ENCODE measurements at regions not wholly inside any gene's neighbourhood (a gene's known extent, or its start where the extent isn't known, plus 50 kb on each side); places are given as distances from the start of the nearest gene placed in this dataset.

DNA sequence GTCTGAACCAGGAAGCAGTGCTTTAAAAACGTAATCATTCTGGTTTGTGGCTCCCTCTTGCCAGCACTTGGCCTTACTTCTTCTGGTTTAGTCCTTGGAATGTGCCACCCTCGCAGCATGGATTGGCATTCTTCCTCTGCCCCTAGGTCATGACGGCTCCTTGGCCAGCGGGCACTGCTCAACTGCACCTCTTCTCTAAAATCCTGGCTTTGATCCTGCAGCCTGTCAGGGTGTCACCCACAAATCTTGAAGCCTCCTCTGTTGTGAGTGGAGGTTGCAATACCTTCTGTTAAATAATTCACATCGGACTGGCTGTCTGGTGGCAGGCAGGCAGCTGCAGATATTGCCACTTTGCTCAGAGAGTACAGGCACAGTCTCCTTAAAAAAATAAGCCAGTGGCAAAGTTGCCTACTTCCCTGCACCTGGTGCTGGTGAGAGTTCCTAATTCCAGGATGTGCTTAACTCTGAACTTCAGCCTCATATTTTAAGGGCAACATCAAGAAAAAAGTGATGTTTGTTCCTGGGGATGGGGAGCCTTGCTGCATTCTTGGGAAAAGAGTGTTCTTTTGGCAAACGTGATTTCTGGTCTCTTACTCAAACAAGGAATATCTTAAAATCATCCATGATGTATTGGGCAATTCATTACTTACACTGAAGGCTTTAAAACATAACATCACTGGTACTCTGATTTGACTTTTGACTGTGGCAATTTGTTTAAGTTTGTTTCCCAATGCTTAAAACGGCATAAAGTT lies 179.8 kb downstream of the FOXA2 start:
- no peak for DNase-seq (ENCODE audit: low read depth)

DNA sequence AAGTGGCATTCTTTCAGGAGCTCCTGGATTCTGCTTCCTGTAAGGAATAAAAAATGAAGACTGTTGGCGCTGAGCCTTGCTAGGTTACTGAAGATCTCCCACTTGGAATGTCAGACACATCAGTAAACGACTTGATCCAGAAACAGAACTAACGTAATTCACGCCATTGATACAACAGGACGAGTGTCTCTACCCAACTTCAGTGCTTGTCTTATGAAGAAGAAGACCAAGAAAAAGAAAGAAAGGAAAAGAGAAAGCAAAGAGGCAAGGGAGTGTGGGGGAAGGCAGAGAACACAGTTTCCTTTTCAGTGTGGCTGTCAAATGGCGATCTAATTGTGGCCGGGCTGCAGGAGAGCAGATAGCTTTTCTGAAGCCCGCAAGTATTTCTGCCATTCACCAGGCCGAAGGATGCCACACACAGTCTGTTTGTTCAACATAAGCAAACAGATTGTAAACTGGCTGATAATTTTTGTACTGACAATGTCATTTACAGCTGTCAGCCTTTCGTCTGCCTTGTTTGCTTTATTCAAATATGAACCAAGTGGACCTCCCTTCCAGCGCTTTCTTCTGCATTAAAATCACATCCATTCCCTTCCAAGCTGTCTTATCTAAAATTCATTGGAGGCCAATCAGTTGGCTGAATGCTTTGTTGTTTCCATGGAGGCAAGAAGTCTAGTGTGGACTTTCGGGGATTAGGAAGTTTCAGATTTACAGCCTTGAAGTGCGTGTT lies 180.6 kb downstream of the FOXA2 start:
- no peak for DNase-seq (ENCODE audit: low read depth)

DNA sequence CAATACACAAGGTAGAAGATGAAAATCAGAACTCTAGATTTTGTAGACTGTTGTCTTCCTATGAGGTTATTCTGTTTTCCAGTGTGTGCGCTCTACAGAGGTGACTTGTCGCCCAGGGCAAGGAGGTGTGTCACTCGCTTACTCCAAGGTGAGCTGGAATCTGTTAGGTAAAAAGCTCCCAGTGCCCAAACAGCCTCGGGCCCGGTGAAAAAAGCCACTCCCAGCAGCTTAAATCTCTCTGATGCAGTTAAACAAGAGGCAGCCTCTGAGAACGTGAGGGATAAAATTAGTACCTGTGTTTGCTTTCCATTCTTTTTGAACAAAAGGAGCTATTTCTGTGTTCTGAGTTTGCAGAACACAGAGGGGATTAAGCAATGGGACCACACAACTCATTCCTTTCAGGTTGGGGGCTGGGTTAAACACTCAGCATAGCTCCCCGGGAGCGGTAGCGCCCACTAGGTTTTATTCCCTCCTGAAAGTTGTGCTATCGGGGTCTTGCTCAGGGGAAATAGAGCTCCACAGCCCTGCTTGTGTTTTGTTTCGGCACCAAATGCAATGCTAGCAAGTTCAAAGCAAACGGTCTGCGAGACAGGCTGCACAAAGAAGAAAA lies 181.2 kb downstream of the FOXA2 start:
- no peak for DNase-seq (ENCODE audit: low read depth)

DNA sequence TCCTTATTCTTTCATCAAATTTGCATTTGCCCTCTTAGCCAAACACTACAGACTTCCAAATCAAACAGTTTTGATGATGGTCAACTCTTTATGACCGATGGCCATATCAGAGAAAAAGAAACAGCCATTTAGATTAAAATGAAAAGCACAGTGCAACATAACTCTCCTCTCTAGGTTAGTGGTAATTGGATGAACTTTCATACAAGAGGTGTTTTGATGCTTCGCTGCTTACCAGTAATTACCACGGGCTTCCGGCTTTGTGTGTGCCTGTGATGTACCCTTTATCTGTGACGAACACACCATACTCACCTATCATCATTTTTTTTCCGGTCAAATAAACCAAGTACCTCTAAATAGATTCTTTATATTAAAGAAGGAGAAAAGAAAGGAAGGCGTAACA lies 181.8 kb downstream of the FOXA2 start:
- no peak for DNase-seq (ENCODE audit: low read depth)

DNA sequence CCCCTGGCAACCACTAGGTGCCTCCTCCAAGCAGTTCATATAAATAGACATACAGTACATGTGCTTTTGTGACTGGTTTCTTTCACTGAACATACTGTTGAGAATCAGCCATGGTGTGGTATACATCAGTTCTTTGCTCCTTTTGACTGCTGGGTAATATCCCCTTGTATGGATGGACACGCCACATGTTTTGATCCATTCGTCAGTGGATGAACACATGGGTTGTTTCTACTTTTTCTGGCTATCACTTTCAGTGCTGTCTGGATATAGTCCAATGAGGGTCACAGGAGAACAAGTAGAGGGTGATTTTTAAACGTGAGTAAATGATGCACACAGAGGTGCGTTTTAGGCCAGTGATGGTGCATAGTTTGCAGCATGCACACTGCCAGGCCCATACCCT lies 183.9 kb downstream of the FOXA2 start:
- DNase-seq (ENCODE audit: low read depth): no peak

DNA sequence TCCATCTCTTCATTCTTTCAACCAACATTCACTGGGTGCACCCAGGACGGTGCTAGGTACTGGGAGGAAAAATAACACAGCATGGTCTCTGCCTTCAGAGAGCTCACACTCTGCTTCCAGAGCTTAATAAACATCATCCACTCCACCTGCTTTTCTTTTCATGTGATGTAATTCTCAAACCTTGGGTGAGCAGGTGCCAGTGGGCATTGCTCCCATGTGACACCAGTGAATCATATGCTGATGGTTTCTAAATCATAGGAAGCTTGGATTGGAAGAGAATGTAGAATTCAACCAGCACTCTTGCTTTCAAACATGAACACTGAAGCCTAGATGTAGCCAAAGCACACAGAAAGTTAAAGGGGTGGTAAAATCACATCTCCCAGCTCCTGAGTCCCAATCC lies 189.8 kb downstream of the FOXA2 start:
- DNase-seq (ENCODE audit: low read depth): no peak

DNA sequence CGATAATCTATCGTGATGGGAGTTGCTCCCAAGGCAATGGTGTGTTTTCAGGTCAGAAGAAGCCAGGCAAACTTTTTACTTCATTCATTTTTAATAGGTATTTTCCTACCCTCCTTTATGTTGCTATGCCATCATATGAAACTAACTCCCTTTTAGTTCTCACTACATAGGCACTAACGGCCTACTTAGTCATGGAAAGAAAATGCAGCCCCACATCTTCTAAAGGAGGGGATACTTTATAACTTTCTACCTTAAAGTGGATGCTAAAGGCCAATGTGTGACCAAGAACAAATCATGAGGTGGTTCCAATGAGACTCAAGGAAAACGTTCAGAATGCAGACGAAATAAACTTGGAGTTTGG lies 193.8 kb downstream of the FOXA2 start:
- DNase-seq (ENCODE audit: low read depth): no peak

DNA sequence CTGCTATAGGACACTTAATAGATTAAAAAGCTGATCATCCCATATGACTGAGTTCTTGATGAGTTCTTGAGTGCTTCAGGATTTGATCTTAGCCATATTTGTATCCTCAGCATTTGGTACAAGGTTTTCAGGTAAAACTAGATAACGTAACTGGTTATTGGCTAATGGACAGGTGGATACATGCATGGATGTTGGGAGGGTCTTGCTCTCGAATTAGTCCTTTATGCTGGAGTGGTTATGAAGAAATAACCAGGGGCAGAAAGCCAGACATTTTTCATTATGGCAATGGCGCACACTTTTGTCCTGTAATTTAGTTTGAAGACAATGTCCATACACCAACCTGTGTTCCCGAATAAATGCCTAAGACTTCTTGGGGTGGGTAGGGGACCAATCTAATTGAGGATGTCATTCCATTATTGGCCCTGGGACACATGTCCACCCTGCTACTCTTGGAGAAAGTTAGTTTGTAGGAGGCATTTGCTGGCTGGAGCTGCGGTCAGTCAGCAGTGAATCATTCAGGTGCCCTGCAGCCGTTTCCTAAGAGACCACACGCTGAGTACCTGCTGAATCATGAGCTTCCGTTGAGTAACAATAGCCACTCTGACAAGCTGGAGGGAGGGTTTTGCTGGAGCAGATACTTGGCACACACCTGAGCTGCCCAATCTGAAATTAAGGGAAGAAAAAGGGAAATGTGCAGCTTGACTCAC lies 194.4 kb downstream of the FOXA2 start:
- DNase-seq (ENCODE audit: low read depth): no peak

DNA sequence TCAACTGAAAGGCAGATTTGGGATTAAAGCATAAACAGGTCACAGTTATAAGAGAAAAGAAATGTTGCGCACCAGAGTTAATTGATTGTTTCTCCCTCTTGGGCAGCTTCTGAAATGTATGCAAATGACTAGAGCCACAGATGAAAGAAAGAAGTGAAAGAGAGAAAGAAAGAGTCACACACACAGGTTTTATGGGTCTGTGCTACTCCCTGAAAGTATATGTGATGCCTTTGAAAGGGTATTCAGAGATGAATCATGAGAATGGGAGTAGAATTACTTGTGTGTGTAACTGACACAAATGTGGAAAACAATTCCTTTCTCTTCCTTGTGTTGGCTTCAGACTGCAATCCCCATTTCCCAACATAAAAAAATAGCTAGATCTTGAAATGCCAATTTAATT lies 196.9 kb downstream of the FOXA2 start:
- DNase-seq (ENCODE audit: low read depth): no peak

DNA sequence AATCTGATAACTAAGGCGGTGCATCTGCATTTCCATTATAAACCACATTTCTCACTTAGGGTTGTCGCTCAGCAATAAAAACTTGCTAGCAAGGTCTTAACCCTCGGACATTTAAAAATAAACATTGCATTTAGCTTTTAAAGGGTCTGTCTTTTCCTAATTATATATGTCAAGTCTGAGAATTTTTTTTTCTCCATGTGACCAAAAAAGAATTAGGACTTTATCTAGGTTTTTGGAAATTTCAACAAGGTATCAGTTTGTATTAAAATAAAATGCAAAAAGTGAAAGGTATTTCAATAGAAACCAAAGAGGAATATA lies 198.1 kb downstream of the FOXA2 start:
- DNase-seq (ENCODE audit: low read depth): no peak

DNA sequence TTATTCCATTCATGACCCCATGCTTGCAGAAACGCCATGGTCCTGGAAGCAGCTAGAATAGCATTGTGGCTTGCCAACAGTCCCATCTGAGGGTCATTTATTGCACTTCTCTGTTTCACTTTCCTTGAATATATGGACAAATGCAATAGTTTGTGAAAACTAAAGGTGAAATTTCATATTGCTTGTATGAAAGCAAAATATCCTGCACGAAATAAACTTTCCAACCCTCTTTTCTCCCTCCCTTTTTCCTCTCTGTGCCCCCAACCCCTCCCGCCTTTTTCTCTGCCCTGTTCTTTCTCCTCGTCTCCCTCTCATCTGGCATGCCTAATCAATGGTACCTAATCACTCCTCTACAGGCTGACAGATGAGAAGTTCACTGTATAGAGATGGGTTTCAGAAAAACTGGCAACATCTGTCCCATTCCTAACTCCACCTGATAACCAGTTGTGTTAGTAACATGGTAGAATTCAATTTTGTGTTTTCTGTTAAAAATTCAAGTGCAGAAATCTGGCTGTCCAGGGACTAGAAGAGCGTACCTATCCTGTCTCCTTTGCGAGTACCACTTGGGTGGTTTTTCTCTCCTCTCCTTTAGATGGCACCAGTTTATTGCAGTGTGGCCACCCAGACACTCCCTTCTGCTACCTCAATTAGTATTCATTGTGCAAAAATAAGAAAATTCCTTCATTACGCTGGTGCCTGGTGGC lies 198.6 kb downstream of the FOXA2 start:
- no peak for DNase-seq (ENCODE audit: low read depth)

DNA sequence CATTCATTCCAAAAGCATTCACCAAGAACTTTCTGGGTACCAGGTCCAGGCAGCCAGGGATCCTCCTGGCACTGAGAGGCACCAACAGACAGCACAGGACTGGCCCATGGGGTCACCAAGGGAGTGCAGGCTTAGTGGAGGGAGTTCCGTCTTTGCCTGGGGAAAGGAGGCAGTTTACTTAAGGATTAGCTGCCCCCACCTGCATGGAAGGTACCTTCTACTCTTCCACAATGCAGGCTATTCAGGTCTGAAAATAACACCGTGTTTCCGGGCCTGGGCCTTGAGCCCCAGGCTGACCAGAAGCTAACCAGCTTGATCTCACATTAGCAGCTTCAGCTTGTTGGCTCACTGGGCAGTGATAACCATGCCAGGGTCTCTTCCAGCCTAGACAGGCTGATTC lies 199.4 kb downstream of the FOXA2 start:
- no peak for DNase-seq (ENCODE audit: low read depth)

DNA sequence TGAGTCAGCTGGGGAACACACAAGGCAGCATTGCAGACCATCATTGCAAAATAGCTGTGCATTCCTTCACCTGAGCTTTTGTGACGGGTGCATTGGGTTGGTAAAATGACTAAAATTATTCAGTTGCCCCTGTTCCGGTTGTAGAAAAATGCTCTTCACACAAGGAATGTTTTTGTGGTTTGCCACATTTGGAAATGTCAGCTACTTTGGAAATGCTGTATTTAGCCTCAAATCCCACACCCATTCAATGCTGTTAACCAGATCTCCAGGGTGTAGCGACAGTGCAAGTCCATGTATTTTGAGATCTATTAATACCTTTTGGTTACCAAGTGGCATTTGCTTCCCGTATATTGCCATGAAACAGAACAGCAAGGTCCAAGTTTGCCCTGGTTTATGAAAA lies 201.2 kb downstream of the FOXA2 start:
- DNase-seq (ENCODE audit: low read depth): no peak

DNA sequence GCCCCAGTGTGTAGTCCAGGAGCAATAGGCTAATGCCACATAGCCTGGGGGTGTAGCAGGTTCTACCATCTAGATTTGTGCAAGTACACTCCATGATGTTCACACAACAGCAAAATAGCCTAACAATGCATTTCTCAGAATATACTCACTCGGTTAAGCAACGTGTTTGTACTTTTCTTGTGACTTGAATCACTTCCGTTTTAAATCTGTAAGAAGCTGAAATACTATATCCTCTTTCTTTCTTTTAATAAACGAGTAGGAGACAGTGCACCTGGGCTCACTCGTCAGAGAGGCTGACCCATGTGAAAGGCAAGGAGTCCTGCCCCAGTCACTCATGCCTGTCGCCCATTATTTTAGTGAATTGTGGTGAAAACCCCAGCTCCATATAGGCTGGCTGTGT lies 201.6 kb downstream of the FOXA2 start:
- no peak for DNase-seq (ENCODE audit: low read depth)

DNA sequence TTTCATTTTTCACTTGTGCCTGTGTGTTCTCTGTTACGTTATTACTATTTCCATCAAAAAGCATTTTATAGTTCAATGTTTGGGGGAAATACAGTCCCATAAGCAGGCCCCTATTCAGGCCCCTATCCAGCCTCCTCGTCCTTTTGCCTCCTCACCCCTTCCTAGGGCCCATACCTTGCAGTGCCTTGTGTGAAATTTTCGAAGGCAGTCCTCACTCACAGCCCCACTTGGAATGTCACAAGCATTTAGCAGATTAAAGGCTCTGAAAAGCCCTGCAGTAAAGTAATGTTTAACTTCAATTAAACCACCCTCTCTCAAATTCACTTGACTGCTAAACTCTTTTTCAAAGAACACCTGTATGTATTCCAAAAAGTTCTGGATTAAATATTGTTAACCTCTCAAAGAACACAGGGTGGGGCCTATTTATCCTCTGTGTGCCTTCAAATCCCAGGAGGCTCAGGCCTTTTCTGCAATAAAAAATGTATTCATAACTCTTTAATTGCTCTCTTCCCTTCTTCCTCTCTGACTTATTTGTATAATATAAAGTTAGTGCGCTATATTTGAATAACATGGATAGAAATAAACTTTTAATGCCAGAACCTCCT lies 202.5 kb downstream of the FOXA2 start:
- DNase-seq (ENCODE audit: low read depth): no peak

DNA sequence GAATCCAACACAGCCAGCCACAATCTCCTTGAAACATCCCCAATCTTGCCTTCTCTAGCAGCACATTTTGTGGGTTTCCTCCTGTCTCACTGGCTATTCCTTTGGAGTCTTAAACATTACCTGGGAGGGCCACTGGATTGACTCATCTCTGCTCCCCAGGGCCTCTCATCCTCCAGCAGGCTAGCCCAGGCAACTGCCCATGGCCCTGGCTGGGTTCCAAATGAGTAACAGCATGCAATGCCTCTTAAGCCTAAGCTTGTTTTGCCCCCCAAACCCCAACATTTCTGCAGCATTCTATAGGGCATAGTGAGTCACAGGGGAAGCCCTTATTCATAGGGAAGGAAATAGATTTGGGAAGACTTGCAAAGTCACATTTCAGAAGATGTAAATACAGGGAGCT lies 204.9 kb downstream of the FOXA2 start:
- DNase-seq (ENCODE audit: low read depth): no peak

DNA sequence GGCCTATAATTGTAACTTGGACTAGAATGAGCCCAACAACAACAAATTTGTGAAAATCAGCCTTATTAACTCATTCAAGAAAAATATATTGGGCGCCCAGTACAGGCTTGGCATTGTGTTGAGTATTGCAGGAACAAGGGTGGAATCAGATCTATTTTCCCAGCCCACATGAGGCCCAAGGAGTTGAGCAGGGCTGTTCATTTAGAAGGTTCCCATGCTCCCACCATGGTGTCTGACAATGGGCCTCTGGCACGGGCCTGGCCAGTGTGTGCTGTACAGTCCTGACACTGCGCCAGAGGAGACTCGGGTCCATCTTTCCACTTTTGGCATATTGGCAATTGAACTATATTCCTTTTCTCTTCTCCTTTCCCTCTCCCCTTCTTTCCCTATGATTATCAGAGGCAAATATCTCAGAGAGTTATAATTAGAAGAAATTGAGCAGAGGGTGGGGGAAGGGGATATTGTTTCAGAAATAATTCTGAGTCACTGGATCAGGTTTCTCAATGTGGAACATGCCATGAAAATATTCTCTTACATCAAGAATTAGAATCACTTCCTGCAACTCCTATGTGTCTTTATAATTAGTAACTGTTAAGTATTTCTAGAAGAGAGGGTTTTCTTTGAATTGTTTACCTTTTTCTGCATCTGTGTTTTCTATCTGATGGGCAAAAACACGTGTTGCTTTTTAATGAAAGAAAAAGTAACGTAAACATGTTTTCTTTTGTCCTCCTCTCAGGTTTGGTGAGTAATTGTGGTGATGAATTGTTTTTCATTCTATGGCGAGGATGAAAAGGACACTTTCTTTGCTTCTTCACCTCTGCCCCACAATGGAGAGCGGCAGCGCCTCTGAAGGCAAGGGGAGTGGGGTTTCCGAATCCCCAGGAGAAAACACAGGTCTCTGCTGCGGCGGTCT lies 209.4 kb downstream of the FOXA2 start:
- DNase-seq (ENCODE audit: low read depth): no peak

DNA sequence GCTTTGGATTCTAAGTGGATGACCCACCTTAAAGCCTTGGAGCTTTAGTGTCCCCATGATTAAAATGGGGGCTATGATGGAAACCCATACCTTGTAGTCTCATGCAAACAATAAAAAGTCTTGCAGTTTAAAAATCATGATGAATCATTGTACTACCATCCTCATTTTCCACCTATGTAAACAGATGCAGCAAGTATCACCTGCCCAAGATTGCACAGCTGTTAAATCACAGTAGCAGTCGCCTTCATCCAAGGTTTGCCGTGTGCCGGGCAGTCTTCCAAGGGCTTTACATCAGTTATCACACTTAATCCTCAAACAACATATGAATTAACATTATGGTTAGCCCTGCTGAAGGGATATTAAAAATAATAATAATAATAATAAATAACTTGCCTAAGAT lies 210.3 kb downstream of the FOXA2 start:
- DNase-seq (ENCODE audit: low read depth): no peak

DNA sequence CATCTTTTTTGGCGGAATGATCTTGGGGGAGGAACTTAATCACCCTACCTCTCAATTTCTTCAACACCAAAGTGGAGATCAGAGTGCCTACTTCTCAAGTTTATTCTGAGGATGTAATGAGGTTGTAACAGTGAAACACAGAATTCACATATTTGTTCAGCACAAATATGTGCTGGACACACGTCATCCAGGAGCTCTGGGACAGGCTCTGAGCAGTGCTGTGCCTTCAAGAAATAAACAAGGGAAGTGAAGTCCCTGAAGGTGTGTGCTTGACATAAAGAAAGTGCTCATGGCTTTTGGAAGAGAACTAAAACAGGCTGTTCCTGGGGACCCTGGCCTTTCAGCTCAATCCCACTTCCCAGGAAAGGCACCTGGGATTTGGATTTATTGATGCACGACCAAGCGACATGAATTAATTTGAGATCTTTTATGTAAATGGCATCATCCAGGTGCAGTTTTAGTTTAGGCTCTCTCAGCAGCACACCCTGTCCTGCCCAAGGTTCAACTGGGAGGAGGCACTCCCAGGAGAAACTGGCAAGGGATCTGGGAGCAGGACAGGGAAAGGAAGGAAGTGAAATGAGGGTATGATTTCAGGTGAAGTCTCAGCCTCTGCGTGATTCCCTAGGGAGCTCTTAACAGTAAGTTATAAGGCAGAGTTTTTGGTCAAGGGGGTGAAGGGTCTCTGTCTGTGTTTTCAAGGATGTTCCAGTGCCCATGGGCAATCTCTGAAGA lies 211.0 kb downstream of the FOXA2 start:
- no peak for DNase-seq (ENCODE audit: low read depth)

DNA sequence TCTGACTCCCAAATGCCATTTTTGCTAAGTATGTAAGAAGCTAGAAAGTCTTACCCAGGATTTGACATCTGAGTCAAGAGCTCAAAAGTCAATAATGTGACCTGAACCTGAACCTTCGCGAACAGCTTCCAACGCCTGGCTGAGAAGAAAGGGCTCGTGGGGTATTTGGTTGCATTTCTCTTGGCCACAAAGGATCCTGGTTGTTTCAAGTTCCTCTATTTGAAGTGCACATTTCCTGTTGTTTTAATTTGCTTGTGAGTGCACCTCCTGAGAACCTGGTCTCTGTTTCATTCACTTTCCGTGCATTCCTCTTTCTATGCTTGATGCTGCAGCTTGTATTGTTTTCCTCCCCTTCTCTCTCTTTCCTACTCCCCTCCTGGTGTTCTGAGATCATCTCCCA lies 212.5 kb downstream of the FOXA2 start:
- no peak for DNase-seq (ENCODE audit: low read depth)
